Lower leg skin (tissue), 3 donors: ENCODE measurements at regions not wholly inside any gene's neighbourhood (a gene's known extent, or its start where the extent isn't known, plus 50 kb on each side); places are given as distances from the start of the nearest gene placed in this dataset.

Experiments used
- CTCF ChIP-seq, 3 donors: fragments of 450-650 bp; IDR thresholded peaks; one replicate each; pipeline ENCODE4 v1.5.1; 2016; ENCODE audit warnings: antibody characterized with exemption in 3 of 3, mild to moderate bottlenecking in 3 of 3, moderate library complexity in 2 of 3
- POLR2A ChIP-seq, 2 donors: fragments of 450-650 bp; IDR thresholded peaks; one replicate each; pipeline ENCODE4 v1.6.1; 2016 to 2017; ENCODE audit warnings: antibody characterized with exemption in 2 of 2, mild to moderate bottlenecking in 1 of 2, moderate library complexity in 1 of 2

DNA sequence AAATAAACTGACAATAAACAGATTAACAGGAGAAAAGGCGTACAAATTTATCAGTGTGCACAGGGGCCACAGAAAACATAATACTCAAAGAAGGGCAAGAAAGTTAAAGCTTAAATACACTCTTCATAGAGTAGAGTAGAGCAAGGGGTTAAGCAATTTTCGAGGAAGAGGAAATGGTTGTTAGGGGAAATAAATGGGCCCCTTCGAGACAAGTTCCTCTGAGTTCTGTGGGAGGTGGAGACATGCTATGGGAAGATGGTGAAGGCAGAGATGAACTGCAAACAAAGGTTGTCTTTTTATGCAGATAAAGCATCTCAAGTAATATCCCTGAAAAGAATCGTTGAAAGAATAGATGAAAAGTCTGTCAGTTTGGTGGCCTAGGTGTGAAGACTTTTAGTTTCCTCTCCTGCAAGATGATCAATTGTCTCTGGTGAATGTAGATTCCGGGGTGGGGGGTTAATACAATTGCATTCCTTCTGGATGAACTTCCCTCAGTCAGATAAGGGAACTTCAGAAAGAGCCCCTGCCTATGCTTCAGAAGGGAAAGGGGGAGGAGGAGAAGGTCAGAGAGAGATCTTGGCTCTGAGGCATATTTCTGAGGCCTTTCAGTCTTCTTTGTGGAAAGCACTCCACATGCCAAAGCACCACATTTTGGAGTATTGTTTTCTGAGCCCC, 127.0 kb downstream of the METTL4 start:
- TF ChIP-seq POLR2A (IDR thresholded peaks at IDR 0.05) (no peak), CTCF (IDR thresholded peaks at IDR 0.05) (no peak)
